AG10803 (cell line): ENCODE measurements at regions not wholly inside any gene's neighbourhood (a gene's known extent, or its start where the extent isn't known, plus 50 kb on each side); places are given as distances from the start of the nearest gene placed in this dataset.

ENCODE experiments used
- DNase-seq: peaks from one replicate; pipeline ENCODE4 v3.0.0; 2010; ENCODE audit warnings: low read depth
- H3K4me3 ChIP-seq: 2 replicates; pipeline ENCODE4 v1.5.1; 2011; ENCODE audit warnings: mild to moderate bottlenecking, low read length, control low read depth
- TF ChIP-seq, protein P1 (sequence below): conservative IDR thresholded peaks from 2 replicates; pipeline ENCODE4 v1.5.1; 2011; ENCODE audit warnings: mild to moderate bottlenecking, low read length, control low read depth, inconsistent platforms

DNA sequence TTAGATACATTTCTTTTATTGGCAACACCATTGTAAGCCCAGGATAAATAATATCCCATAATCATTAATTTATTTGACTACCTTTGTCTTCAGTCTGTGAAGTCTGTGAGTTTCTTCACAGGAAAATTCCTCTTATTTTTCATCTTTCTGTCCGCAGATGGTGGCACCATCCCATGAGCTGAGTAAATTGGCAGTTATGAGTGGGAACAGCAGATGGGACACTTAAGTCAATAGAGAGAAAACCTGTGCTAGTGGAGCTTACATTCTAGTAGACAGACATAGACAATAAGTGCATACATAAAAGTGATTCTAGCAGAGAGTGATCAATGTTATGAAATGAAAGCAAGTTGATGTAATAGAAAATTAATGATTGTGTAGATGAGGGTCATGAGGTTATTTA is 638.2 kb upstream of the MIR17HG start:
- no peak overlapping the region for H3K4me3 ChIP-seq
- TF ChIP-seq, protein P1, sequence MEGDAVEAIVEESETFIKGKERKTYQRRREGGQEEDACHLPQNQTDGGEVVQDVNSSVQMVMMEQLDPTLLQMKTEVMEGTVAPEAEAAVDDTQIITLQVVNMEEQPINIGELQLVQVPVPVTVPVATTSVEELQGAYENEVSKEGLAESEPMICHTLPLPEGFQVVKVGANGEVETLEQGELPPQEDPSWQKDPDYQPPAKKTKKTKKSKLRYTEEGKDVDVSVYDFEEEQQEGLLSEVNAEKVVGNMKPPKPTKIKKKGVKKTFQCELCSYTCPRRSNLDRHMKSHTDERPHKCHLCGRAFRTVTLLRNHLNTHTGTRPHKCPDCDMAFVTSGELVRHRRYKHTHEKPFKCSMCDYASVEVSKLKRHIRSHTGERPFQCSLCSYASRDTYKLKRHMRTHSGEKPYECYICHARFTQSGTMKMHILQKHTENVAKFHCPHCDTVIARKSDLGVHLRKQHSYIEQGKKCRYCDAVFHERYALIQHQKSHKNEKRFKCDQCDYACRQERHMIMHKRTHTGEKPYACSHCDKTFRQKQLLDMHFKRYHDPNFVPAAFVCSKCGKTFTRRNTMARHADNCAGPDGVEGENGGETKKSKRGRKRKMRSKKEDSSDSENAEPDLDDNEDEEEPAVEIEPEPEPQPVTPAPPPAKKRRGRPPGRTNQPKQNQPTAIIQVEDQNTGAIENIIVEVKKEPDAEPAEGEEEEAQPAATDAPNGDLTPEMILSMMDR, result no peak
- DNase-seq, result no peak

DNA sequence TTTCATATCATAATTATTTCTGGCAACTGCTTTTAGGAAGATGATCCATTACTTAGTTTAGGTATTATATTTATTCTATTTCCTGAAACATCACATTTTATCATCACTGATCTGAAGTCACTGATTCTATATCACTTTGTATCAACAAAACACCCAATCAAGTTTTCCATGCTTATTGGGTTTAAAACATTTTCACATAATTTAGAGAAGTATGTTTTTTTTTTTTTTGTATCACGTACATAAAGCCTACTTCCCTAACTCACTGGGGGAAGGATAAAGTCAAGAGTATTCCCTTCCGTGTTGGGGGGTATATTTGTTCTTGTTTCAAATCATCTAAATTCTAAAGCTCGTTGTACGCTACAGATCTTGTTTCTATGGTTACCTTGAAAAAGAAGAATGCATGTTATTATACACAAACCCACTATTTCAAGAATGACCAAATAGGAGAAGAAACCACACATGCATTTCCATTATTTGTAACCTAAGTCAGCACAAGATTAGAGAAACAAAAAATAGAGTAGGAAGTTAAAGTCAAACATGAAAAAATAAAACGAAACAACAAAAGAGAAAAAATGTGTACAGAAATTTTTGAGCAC is 637.2 kb upstream of the MIR17HG start:
- H3K4me3 ChIP-seq, result no peak overlapping the region
- TF ChIP-seq, protein P1, result no peak
- no peak for DNase-seq

DNA sequence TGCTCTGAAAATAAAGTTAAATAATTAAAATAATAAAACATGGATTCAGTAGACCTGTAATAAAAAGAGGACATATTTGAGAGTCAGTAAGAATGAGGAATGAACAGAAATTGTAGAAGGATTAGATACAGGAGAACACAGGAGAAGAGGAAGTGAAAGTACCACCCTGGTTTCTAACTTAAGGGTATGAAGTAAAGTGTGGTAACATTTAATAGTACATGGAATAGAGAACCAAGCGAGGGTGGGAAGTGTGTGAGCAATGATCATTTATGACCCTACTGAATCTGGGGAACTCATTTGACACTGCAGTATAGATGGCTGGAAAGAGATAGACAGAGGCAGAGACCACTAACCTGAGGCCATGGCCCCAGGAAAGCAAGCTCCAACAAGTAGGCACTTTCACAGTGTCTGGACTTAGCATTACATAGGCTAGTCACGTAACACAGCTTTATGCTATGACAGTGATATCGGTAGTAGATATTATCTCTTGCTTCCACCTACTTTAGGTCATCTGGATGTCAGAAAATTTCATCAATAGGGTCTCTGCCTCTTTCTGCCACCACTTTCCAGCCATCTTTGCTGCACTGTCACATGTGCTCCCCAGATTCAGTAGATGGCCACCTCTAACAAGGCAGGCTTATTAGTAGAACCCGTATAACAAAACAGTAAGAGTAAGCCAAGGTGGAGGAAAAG is 633.9 kb upstream of the MIR17HG start:
- no peak overlapping the region for H3K4me3 ChIP-seq
- TF ChIP-seq, protein P1, result no peak
- no peak for DNase-seq

DNA sequence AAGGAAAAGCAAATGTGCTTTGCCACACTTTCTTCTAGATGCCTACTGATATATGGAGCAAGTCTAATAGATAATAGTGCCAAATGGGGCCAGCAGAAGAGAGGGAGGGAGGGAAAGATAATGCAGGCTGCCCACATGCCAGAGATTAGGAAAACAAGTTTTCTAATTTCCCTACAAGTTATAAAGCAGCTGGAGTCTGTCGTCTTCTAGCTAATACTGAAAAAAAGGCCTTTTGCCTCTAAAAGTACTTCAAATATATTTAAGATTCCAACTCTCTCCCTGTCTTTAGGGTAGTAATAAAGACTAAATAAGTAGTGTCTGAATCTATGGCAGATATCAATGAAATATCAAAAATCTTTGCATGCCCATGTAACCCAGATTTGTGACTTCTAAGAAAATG is 632.0 kb upstream of the MIR17HG start:
- TF ChIP-seq, protein P1, result no peak
- H3K4me3 ChIP-seq, result no peak overlapping the region
- DNase-seq, result no peak

DNA sequence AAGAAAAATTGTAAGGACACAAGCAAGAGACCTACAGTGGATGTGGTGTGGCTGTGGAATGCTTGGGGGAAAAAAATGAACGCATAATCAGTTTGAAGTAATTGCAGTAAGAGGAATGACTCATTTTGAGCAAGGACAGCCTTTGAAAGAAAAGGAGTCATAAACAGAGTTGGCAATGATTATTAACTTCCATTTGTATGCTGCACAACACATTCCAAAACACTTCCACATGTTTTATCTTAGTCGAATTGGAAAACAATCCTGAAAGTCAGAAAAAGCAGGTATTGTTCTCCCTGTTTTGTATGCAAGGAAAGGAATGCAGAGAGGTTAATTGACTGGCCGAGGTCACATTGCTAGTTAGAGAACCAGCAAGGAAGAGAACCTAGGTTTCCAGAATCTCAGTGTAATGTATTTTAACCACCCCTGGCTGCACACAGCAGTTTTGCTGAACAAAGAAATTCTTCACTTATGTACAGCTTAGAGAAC is 630.0 kb upstream of the MIR17HG start:
- no peak overlapping the region for H3K4me3 ChIP-seq
- DNase-seq, result peak; percentile 91

DNA sequence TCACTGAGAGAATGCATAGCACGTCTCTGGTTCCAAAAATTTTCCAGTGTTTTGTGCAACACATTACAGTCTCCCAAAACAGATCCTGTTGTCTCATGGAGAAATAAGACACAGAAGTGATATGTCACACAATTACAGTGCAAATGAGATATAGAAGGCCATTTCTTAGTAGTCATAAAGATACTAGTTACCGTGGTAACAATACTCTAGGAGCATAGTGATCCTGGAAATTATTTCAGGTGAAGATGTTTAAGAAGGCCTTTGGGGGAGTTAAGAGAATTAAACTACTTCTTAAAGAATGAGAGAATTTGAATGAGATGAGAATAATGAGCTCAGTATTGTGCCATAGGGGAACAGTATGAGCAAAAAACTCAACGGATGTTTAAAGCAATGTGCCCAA is 628.0 kb upstream of the MIR17HG start:
- no peak for DNase-seq
- H3K4me3 ChIP-seq, result no peak overlapping the region
- TF ChIP-seq, protein P1, result no peak

More for the DNA sequence above, 630.0 kb upstream of the MIR17HG start:
- TF ChIP-seq, protein P1, result no peak

DNA sequence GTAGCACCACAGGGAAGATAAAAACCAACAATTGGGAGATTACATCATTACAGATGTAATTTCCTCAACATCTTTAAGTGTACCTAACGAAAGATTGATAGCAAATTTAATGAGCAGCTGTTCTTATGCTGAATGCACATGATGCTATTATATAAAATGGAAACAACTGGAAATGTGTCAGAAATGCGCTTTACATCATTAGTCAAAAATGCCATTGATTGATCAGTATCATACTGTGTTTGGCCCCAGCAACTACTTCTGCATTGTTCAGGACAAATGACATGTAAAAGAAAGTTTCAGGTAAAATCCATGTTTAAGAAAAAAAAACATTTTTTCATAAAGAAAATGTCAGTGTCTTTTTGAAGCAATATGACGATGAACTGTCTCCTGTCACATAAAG is 625.5 kb upstream of the MIR17HG start:
- no peak for DNase-seq
- H3K4me3 ChIP-seq, result no peak overlapping the region
- TF ChIP-seq, protein P1, result no peak
